ENCODE measurements at regions not wholly inside any gene's neighbourhood (a gene's known extent, or its start where the extent isn't known, plus 50 kb on each side); places are given as distances from the start of the nearest gene placed in this dataset.

DNA sequence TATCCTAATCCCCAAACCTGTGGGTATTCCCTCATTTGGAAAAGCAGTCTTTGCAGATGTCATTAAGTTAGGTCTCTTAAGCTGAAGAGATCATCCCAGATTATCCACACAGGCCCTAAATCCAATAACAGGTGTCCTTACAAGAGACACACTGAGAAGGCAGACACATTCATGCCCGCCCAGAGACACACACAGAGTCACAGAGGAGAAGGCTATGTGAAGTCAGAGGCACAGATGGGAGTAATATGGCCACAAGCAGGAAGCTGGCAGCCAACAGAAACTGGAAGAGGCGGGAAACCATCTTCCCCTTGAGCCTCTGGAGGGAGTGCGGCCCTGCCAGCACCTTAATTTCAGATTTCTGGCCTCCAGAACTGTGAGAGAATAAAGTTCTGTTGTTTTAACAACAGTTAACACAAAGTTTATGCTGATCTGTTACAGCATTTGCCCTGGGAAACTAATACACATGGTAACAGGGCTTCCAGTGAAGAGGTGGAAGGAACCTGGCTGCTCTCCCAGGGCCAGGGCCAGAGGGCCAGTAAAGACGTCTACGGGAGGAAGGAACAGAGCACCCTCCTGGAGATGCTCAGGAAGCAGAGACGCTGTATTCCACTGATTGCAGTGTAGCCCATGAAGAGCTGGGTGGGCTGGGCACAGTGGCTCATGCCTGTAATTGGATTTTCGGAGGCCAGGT is 217.5 kb downstream of the GLI2 start:
- no peak for DNase-seq (ENCODE audit: low read depth)

DNA sequence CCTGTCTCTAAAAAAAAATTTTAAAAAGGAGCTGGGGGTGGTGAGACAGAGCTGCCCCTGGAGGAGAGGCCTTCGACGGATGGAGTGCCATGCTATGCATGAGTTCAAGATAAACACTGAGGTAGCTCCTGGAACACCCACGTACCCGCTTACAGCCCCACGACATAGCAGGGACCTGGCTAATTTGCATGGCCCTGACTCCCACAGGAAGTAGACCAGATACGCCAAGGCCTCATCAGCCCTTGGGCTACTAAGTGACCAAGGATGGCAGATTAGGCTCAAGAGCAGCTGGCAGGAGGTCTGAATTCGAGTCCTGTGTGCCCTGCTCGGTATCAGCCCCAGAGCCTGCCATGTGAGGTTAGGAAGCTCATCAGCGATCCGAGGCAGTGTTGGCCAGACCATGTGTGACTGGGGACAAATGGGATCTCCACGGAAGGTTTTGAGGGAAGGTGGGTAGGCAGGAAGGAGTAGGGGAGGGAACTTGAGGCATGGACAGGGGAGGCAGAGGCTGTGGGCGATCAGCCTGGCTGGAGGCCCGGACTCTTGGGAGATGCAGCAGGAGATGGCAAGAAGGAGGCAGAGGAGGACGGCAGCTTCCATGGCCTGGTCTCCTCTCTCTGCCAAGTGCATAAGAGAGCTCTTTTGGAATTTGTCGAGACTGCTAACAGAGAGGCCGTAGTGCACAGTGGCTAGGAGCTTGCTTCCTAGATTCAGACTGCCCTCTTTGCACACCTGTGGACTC is 218.3 kb downstream of the GLI2 start:
- DNase-seq (ENCODE audit: low read depth): no peak

DNA sequence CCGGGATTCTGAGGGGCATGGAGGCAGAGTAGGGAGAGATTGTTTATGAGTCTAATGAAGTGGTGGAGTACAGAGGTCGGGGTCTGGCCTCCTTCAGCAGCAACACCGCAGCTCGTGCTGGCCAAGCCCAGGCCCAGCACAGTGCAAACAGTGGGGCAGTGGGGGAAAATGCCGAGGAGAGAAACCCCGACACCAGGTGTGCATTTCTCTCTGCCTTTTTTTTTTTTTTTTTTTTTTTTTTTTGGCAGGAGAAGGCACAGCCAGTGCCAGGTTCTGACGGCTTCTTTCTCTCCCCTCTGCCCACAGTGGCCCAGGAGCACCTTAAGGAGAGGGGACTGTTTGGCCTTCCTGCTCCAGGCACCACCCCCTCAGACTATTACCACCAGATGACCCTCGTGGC is 219.3 kb downstream of the GLI2 start:
- DNase-seq (ENCODE audit: low read depth): no peak

DNA sequence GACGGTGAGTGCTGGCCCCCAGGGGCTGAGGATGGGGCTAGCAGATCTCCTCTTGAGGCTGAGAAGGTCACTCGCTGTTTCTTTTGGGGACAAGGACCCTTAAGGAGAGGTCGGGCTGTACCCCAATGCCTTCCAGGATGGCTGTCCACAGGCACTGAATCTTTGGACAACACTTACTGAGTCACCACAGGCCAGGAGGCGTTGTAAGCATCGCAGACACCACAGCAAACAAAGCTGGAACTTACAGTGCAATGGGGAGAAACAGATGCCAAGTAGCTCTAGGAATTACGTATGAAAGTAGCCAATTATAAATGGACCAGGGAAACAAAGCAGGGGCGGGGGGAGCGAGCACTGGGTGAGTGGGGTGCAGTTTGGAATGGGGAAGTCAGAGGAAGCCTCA is 219.8 kb downstream of the GLI2 start:
- DNase-seq (ENCODE audit: low read depth): no peak

DNA sequence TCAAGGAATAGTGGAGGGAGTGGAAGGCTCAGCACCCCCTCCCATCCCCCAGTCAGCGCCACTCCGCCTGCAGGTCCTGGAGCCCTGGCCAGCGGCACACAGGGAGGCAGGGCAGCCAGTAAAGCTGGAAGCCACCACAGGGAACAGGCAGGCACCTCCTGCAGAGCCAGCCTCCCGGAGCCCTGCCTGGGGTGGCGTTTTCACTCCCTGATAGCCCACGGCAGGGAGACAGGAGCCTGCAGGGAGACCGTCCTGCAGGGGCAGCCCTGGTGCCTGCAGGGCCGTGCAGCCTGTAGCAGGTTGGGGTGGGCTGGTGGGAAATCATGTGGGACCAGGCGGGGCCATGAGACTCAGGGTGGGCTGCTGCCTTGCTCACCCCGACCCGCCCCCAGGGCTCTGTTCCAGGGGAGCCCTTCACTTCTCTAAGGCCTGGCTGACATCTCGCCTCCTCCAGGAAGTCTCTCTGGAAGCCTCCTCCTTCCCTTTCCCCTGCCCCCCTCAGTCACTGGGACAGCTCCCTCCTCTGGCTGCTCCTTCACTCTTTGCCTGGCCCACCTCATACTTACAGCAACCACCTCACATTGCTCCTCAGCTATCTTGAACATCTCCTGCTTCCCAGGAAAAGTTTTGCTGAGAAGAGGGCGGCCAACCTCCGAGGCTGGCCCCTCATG is 221.0 kb downstream of the GLI2 start:
- DNase-seq (ENCODE audit: low read depth): no peak

DNA sequence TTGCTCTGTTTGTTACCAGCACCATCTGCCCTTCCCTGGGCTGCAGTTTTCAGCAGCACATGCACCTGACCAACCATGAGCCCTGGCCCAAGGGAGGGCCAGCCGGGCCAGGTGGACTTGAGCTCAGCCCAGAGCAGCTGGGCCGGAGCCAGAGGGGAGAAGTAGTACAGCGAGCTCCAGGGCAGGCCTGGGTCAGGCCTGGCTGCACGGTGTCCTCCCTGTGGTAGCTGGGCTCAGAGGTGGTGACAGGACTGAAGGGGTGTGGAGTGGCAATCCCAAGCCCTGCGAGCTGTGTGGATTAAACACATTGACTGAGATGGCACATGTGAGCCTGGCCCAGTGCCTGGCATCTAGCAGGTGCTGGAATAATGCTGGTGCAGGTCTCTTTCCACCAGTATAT is 222.2 kb downstream of the GLI2 start:
- no peak for DNase-seq (ENCODE audit: low read depth)

DNA sequence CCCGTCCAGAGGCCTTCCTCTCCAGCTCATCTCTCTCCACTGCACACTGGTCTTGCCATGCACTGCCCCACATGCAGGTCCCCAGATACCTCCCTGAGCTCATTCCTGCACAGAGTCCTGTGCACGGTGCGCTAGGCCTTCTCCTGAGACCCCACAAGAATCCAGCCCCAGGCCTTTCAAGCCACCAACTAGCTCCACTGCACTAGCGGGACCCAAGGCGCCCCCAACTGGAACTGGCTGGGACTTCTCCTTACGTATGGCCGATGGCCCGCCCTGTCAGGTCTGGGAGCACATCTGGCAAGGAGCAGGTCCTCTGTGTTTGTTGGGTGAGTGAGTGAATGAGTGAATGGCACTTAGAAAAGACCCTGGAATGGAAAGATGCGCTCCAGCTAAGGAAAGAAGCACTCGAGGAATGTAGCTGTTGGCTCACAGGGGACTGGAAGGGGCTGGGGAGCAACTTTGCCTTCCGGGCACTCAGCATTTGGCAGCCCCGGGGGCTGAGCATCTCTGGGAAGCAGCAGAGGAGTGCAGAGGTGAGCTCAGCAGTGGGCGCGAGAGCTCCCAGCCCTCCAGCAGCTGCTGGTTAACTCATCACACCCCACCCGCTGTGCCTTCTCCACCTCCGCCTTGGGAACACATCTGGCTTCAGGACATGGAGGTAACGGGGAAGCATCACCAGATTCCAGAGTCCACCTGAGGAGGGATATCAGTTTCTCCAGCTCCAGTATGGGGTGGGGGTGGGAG is 223.1 kb downstream of the GLI2 start:
- no peak for DNase-seq (ENCODE audit: low read depth)

DNA sequence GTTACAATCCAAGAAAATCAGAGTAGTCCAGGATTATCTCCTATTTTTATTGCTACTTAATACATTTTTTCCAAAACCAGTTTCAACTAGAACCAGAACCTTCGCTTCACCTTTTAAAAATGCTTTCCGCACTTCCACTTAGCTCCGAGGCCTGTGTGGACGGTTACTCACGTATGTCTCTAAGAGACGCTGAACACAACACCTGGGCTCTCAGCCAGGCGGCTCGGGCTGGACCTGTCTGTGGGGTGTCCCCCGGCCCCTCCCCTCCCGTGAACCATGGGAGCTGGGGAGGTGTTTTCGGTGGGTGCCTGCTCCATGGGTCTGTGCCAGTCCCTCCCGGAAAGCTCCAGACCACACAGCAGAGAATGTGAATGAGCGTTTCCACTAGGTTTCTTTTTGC is 223.8 kb downstream of the GLI2 start:
- no peak for DNase-seq (ENCODE audit: low read depth)

DNA sequence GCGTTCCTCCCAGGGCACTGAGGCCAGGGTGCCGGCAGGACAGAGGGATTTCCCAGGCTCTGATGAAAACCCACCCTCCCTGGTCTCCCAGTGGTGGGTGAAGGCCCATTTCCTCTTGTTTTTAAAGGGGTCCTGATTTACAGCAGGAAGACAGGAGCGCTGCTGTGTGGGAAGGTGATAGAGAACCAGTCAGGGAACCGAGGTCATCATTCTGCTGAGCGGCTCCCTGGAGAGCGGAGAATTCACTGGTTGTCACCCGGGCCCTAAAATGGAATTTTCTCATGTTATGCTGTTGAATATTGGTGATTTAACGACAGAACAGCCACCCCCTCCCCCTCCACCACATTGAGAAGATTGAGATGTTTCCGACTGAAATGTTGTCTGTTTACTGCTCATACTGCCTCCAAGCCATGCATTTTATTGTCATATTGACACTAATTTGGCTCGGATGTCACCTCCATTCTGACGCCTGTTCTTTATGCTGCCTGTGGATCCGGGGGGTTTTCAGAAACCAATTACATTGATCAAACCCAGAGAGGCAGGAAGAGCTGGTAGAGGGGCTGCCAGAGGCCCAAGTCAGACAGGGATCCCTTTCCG is 225.2 kb downstream of the GLI2 start:
- DNase-seq (ENCODE audit: low read depth): no peak

DNA sequence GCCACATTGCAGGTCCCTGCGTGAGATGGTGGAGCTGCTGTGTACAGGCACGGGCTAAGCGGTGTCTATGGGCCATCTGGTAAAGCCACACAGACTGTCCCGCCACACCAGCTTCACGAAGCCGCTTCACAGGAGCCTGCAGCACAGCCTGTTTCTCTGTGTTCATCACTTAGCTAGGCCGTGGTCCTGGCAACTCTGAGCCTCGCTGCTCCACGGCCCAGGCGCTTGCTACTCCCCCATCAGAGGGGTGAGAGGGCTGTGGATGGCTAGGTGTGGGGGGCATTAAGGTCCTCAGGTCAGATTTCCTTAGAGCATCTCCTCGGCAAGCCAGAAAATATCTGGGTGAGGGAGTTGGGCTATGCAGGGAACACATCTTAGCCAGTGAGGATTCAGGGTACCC is 225.7 kb downstream of the GLI2 start:
- DNase-seq (ENCODE audit: low read depth): no peak

DNA sequence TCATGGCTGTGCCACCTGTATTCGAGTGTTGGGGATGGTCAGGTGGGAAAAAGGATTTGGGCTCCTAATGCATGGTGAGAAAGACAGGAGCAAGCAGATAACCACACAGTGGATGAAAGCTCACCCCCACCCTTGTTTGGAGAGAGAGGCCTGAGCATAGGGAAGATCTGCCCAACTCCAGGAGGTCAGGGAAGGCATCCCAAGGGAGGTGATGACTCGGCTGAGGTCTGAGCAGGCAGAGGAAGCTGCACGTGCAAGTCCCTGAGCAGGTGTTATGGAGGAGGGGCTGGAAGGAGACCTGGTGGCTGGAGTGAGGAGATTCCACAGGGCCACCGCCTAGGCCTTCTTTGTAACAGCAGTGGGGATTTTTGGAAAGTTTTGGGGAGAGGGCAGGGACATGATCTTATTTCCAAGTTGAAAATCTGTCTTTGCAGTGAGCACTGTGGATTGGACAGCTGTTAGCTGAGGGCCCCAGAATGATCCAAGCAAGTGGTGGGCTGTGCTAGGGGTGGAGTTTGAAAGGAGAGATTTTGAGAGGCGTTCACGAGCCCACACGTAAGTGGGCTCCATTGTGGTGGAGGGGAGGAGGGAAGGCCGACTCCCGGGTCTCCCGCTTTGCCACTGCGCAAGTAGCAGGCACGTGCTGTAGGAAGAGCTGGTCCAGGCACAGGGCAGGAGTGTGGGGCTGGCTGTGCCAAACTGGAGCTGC is 228.5 kb downstream of the GLI2 start:
- peak; percentile 53 for DNase-seq (ENCODE audit: low read depth)

DNA sequence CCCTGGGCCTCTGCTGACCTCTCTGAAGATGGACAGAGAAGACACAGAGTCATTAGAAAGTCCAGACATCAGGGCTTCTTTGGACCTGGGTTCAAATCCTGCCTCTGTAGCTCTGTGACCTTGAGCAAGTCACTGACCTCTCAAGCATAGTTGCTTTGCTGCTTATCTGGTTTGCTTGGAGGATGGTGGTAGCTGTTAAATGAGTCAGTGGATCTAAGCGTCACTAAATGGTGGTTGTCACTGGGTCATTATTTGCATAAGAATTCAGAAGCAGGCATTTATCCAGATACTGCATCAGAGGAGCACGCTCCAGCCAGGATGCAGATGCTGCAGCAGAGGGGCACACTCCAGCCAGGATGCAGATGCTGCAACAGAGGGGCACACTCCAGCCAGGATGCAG is 229.2 kb downstream of the GLI2 start:
- DNase-seq (ENCODE audit: low read depth): no peak

DNA sequence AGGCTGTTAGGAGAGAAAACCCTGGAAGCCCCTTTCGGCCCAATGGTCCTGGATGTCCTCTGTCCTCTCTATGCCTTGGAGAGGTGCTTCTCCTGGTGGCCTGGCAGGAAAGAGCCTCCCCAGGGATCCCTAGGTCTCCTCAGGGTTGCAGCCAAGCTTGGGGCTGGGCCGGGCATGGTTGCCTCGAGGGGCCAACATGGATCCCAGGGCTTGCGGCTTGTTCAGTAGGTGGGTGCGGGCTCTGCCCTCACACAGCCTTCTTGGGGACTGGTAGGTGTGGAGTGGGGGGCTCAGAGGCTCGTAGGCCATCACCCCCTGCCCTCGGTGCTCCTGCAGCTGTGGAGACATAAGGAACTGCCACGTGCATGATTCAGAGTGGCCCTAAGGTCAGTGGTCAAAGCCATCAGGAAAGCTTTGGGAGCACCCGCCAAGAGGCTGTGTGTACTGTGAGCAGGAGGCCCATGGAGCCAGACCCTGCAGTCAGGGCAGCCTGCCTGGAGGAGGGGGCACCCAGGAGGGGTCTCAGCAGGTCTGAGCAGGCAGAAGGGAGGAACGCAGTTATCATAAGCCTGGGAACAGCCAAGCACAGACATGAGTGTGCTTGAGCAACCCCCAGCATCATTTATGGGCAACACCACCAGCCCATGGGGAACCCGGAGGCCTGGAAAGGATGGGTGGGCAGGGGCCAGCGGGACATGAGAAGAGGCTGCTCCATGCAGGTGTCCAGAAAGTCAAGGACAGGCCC is 231.0 kb downstream of the GLI2 start:
- no peak for DNase-seq (ENCODE audit: low read depth)

DNA sequence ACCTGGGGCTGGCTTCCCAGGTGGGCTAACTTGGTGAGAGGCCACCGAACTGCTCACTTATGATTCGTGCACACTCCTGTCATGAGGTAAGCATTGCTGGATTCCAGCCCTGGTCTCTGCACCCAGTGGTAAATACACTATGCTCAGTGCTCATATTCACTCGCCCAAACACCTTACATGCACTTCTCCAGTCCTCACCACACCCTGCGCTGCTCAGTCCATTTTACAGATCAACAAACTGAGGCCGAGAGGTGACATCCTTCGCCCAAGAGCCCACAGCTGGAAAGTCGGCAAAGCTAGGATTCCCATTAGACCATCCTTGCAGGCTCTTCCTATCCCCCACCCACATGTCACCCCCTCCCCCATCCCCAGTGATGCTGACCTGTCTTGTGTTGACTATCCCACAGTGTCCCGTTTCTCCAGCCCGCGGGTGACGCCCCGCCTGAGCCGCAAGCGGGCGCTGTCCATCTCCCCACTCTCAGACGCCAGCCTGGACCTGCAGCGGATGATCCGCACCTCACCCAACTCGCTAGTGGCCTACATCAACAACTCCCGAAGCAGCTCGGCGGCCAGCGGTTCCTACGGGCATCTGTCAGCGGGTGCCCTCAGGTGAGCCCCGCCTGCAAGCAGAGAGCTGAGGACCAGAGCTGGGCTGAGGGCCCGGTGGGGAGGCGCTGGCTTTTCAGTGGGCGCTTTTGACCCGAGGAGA is 232.8 kb downstream of the GLI2 start:
- no peak for DNase-seq (ENCODE audit: low read depth)

DNA sequence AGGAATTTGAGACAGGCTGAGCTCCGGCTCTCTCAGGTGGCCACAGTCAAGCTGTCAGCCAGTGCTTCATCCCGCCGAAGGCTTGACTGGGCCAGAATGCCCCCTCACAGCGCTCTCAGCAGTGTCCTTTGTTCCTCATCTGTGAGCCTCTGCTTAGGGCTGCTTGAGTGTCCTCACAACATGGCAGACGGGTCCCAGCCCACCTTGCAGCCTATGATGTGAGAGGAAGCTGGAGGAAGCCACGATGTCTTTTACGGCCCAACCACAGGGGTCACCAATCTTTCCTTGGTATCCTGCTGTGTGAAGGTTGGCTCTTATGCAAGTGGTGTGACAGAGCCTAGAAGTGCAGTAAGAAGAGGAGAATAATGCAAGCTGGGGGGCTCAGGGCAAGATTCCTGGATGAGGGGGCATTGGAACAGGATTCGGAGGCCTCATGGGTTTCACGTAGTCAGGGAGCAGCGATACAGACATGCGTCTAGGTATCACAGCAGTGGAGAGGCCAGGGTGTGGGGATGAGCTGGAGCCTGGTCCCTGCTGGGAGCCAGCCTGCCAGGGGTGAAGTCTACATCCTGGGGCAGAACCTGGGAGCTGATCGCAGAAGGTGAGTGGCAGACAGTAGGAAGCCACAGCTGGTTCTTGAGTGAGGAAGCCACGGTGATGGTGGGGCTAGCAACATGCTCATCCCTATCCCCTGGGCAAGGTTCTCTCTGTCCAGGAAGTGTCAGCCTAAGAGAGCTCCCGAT is 234.1 kb downstream of the GLI2 start:
- DNase-seq (ENCODE audit: low read depth): no peak

DNA sequence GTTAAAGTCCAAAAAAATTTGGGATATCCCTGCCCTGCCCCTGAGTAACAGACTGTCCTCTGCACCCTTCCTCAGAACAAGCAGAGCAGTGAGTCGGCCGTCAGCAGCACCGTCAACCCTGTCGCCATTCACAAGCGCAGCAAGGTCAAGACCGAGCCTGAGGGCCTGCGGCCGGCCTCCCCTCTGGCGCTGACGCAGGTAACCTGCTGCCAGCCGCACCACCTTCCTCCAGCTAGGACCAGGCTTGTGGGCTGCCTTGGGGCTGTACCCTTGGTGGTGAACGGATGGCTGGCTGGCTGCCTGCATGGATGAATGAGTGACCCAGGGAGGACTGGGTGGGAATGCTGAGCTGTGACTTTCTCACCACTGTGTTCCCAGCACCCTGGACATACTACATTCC is 236.2 kb downstream of the GLI2 start:
- DNase-seq (ENCODE audit: low read depth): no peak

DNA sequence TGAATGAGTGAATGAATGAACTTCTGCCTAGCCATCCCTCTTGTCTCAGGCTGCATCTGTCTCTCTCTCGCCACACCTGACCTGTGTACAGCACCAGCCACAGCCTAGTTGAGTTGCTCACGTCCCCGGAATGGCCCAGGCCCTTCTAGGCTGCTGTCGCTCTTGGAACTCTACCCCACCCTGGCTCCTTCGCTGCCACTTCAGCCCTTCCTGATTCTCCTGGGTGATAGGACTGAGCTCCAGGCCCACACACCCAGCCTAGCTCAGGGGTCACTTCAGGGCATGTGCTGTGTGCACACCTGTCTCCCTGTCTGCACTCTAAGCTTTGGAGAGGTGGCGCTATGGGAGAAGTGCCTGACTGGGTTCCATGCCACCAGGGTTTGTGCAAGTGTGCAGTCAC is 236.6 kb downstream of the GLI2 start:
- no peak for DNase-seq (ENCODE audit: low read depth)

DNA sequence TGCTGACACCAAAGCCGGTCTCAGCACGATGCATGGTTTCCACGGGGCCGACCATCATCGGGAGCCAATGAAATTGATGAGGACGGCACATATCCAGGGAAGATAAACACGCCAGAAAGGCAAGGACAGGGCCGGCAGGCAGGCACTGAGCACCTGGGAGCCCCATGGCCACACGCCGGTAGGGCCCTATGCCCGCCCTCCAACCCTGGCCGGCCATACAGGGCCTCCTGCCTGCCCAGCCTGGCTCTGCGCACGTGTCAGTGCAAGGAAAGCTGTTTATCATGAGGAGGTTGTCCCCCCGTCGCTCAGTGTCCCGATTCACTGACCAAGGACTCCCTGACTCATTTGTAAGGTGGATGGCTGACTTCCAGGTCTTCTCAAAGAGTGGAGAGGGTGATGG is 237.5 kb downstream of the GLI2 start:
- DNase-seq (ENCODE audit: low read depth): no peak

DNA sequence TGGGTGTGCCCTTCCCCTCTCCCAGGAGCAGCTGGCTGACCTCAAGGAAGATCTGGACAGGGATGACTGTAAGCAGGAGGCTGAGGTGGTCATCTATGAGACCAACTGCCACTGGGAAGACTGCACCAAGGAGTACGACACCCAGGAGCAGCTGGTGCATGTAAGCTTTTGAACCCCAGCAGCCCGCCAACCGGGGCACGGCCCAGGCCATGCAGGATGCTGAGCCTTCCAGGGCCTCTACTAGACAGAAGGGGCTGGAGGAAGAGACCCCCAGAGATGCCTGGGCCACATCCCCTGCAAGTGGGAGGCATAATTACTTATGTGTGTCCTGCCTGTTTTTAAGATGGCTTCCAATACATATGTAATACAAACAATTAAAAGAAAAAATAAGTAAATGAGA is 239.3 kb downstream of the GLI2 start:
- DNase-seq (ENCODE audit: low read depth): no peak

Data from HT1080 (cell line).